Immature natural killer cell (primary cell): ENCODE measurements at regions not wholly inside any gene's neighbourhood (a gene's known extent, or its start where the extent isn't known, plus 50 kb on each side); places are given as distances from the start of the nearest gene placed in this dataset.

Source experiments
- DNase-seq, 3 donors: peaks; one replicate each; pipeline ENCODE4 v3.0.0; 2022; ENCODE audit warnings: mixed read lengths in 1 of 3
- H3K27ac Mint-ChIP-seq, 6 donors: one replicate each; pipeline ENCODE4 v1.8.0; 2020; ENCODE audit warnings: mixed read lengths in 6 of 6, mild to moderate bottlenecking in 5 of 6, inconsistent platforms in 4 of 6, moderate library complexity in 3 of 6
- H3K27me3 Mint-ChIP-seq, 3 donors: one replicate each; pipeline ENCODE4 v1.8.0; 2020 to 2021; ENCODE audit warnings: low read depth in 3 of 3, mild to moderate bottlenecking in 3 of 3, mixed read lengths in 3 of 3, moderate library complexity in 3 of 3, inconsistent platforms in 1 of 3
- H3K36me3 Mint-ChIP-seq, 3 donors: one replicate each; pipeline ENCODE4 v1.8.0; 2020; ENCODE audit warnings: mixed read lengths in 3 of 3, inconsistent platforms in 2 of 3, mild to moderate bottlenecking in 2 of 3
- H3K4me1 Mint-ChIP-seq, 2 donors: one replicate each; pipeline ENCODE4 v1.8.0; 2020; ENCODE audit warnings: inconsistent platforms in 2 of 2, mild to moderate bottlenecking in 2 of 2, mixed read lengths in 2 of 2, moderate library complexity in 1 of 2
- H3K4me3 Mint-ChIP-seq, 5 donors: one replicate each; pipeline ENCODE4 v1.8.0; 2020; ENCODE audit warnings: mild to moderate bottlenecking in 5 of 5, mixed read lengths in 5 of 5, inconsistent platforms in 3 of 5, moderate library complexity in 3 of 5
- H3K9me3 Mint-ChIP-seq, 6 donors: one replicate each; pipeline ENCODE4 v1.8.0; 2020; ENCODE audit warnings: mild to moderate bottlenecking in 6 of 6, mixed read lengths in 6 of 6, inconsistent platforms in 4 of 6, moderate library complexity in 3 of 6

GRCh38 chr12:77777274-77777673, 53.4 kb upstream of the NAV3 start:
- no peak for DNase-seq
- Mint-ChIP-seq H3K27me3 (no peaks in the 10 kb centered on the region), H3K4me3 (no peak overlapping the region), H3K4me1 (no peaks in the 10 kb centered on the region), H3K27ac (no peak overlapping the region), H3K9me3 (peaks cover 0 to 34% (median 6%) of the 10 kb centered on the region in 6 donors), H3K36me3 (no peaks in the 10 kb centered on the region)

DNA sequence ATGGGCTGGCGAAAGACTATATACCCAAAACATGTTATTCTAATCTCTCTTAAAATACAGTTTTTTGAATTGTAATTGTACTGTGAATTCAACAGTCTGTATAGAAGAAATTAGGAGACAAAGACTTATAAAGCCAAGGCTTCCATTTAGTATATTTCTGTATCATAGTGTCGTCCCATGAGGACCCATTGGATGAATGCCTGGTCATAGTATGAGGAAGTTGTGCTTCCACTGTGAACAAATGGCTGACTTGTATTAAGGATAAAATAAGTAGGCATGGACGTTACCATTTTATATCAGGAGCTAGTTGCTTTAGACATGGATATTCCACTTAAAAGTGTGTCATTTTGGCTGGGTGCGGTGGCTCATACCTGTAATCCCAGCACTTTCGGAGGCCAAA, 55.9 kb upstream of the NAV3 start:
- DNase-seq = no peak
- no peak overlapping the region for H3K4me3 Mint-ChIP-seq
- no peaks in the 10 kb centered on the region for H3K4me1 Mint-ChIP-seq
- no peak overlapping the region for H3K27ac Mint-ChIP-seq
- H3K36me3 Mint-ChIP-seq = no peaks in the 10 kb centered on the region
- no peaks in the 10 kb centered on the region for H3K27me3 Mint-ChIP-seq
- H3K9me3 Mint-ChIP-seq = peaks cover 2 to 26% (median 7%) of the 10 kb centered on the region in 6 donors

DNA sequence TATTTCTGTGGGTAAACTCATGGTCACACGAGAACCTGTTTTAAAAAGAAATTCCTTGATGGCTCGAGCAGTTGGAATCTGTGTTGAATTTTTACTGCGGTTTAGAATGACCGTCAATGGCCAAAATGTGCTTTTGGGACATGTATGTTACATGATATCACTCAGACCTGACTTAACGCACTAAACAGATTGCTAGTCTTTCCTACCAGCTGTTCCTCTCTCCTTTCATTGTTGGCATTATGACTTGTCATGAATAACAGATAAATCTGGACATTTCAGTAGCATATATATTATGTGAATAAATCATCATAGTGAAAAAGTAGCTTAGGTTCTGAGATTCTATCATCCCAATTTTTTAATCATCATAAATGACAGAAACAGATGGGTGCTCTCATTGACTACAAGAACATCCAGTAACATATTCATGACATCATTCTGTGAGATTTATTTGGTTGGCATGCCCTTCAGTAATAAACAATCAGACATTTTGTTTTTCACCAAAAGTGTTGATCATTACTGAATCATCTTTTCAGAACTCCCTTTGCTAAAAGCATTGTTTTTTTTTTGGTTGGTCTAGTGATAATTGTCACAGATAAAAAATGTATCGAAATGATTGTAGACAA, 57.9 kb upstream of the NAV3 start:
- no peak overlapping the region for H3K4me3 Mint-ChIP-seq
- H3K4me1 Mint-ChIP-seq = no peaks in the 10 kb centered on the region
- no peaks in the 10 kb centered on the region for H3K27me3 Mint-ChIP-seq
- DNase-seq = no peak
- H3K27ac Mint-ChIP-seq = no peak overlapping the region
- no peaks in the 10 kb centered on the region for H3K36me3 Mint-ChIP-seq
- peaks cover 2 to 33% (median 10%) of the 10 kb centered on the region in 6 donors for H3K9me3 Mint-ChIP-seq

DNA sequence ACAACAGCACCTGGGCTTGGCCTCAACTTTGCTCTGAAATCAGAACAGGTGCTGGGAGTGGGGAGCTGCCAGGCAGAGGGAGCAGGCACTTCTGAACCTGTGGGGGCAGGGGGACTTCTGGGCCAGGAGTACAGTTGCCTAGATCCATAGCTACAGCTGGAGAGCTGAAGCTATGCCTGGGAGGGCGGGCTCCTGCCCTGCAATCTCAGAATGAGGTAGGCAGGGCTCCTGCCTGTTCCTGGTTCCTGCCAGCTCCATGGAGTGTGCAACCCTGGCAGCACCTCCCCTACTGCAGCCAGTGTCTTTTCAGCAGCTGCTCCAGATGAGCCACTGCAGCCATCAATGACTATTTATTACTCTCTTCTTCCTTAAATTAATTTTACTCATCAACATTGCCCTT, 62.1 kb upstream of the NAV3 start:
- Mint-ChIP-seq H3K4me3 (no peak overlapping the region), H3K27me3 (no peaks in the 10 kb centered on the region), H3K27ac (no peak overlapping the region), H3K4me1 (no peaks in the 10 kb centered on the region), H3K36me3 (peaks cover 0 to 3% (median 0%) of the 10 kb centered on the region in 3 donors), H3K9me3 (peaks cover 10 to 33% (median 16%) of the 10 kb centered on the region in 6 donors)
- no peak for DNase-seq

DNA sequence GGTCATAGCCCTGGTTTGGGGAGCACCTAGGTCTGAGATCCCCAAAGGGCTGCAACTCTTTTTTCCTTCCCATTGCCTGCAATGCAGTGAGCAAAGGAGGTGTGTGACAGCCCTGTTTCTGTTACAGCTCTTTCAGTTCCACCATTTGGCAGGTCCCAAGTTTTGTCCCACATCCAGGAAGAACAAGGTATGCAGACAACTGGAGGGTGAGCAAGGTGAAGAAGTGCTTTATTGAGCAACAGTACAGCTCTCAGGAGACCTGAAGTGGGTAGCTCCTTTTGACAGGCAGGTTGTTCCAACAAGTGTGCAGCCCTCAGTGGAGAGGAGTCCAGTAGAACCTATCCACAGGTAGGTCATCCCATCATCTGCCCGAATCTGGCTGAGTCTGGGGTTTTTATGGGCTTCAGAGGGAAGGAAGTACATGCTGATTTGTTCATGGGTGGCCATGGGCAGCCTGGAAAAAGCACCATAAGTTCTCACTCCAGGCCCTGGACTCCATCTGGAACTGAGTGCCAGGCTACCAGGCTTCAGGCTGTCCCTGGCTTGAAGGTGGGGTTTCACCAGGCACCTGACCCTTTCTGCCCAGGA, 62.8 kb upstream of the NAV3 start:
- DNase-seq = no peak
- peaks cover 10 to 29% (median 17%) of the 10 kb centered on the region in 6 donors for H3K9me3 Mint-ChIP-seq
- no peak overlapping the region for H3K27ac Mint-ChIP-seq
- no peak overlapping the region for H3K4me3 Mint-ChIP-seq
- H3K27me3 Mint-ChIP-seq = no peaks in the 10 kb centered on the region
- peaks cover 0 to 3% (median 0%) of the 10 kb centered on the region in 3 donors for H3K36me3 Mint-ChIP-seq
- no peaks in the 10 kb centered on the region for H3K4me1 Mint-ChIP-seq

- no peak for DNase-seq
- Mint-ChIP-seq H3K27ac (no peak overlapping the region), H3K9me3 (peaks cover 10 to 29% (median 16%) of the 10 kb centered on the region in 6 donors), H3K36me3 (peaks cover 0 to 3% (median 0%) of the 10 kb centered on the region in 3 donors), H3K27me3 (no peaks in the 10 kb centered on the region), H3K4me3 (no peak overlapping the region), H3K4me1 (no peaks in the 10 kb centered on the region)
These were observed 63.4 kb upstream of the NAV3 start for GRCh38 chr12:77767335-77767734.

DNA sequence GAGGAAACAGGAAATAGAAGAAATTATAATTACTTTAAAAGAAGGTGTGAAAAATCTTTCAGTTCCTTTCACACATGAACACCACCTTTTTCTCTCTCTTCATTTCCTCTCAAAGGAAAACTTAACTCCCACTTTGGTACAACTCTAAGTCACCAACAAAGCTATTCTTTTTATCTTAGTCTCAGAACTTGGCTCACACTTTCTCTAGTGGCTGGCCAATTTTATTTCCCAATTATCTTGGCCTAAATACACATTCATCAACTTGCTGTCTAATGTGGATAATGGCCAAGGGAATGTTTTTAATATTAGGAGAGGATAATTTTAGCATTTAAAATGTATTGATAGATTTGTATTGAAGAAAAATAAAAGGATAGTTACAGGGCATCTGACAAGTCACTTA, 64.5 kb upstream of the NAV3 start:
- Mint-ChIP-seq H3K36me3 (peaks cover 0 to 3% (median 0%) of the 10 kb centered on the region in 3 donors), H3K27ac (no peak overlapping the region), H3K4me1 (no peaks in the 10 kb centered on the region), H3K27me3 (no peaks in the 10 kb centered on the region), H3K9me3 (peaks cover 10 to 34% (median 22%) of the 10 kb centered on the region in 6 donors), H3K4me3 (no peak overlapping the region)
- no peak for DNase-seq

GRCh38 chr12:77761286-77761685, 69.4 kb upstream of the NAV3 start:
- H3K4me1 Mint-ChIP-seq = no peaks in the 10 kb centered on the region
- peaks cover 2 to 40% (median 28%) of the 10 kb centered on the region in 6 donors for H3K9me3 Mint-ChIP-seq

GRCh38 chr12:77760271-77761025, 70.2 kb upstream of the NAV3 start:
- H3K27ac Mint-ChIP-seq = no peak overlapping the region
- no peaks in the 10 kb centered on the region for H3K36me3 Mint-ChIP-seq
- H3K27me3 Mint-ChIP-seq = peaks cover 0 to 3% (median 0%) of the 10 kb centered on the region in 3 donors
- H3K9me3 Mint-ChIP-seq = peaks cover 0 to 33% (median 25%) of the 10 kb centered on the region in 6 donors
- H3K4me1 Mint-ChIP-seq = no peaks in the 10 kb centered on the region
- H3K4me3 Mint-ChIP-seq = no peak overlapping the region
- DNase-seq = no peak

More at GRCh38 chr12:77761286-77761685, 69.4 kb upstream of the NAV3 start:
- H3K4me3 Mint-ChIP-seq = no peak overlapping the region
- no peak overlapping the region for H3K27ac Mint-ChIP-seq
- no peak for DNase-seq
- H3K36me3 Mint-ChIP-seq = peaks cover 0 to 3% (median 0%) of the 10 kb centered on the region in 3 donors
- H3K27me3 Mint-ChIP-seq = no peaks in the 10 kb centered on the region

DNA sequence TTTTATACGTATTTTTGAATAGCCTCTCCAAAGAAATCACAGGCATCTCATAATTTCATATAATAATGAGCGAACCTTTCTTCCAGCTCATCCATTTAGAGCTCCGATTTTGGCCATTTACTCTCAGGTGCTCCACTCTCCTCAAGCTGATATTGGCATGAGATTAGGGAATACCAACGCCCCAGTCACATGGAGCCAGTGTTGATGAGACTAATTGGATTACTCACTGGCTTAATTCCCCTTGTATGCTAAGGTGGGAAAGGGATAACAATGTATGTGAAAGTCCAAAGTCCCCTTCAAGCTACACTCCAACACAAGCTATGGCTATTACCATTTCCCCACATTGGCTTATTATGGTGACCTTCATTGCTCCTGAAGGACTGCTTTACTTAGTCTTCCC, 76.6 kb upstream of the NAV3 start:
- Mint-ChIP-seq H3K9me3 (peaks cover 2 to 13% (median 8%) of the 10 kb centered on the region in 6 donors), H3K36me3 (no peaks in the 10 kb centered on the region), H3K27me3 (peaks cover 0 to 3% (median 0%) of the 10 kb centered on the region in 3 donors), H3K4me1 (no peaks in the 10 kb centered on the region), H3K27ac (no peak overlapping the region), H3K4me3 (no peak overlapping the region)
- DNase-seq = no peak

DNA sequence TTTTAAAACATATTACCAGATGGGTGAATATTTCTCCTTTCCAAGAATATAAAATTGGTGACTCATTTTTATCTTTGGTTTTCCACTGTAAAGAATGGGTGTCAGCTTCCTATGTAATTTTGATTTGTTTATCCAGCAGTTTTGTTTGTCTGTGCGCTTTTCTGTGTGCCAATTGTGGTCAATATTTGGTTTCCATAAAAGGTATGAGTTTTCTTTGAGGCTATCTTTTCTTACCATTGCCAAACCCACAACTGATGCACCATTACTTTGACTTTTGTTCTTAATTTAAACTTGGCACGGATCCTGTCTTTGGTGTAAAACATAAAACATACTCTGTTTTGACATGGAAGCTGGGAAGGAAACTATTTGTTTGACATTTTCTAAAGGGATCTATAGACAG, 78.8 kb upstream of the NAV3 start:
- no peak overlapping the region for H3K27ac Mint-ChIP-seq
- peaks cover 0 to 5% (median 0%) of the 10 kb centered on the region in 3 donors for H3K27me3 Mint-ChIP-seq
- no peak for DNase-seq

DNA sequence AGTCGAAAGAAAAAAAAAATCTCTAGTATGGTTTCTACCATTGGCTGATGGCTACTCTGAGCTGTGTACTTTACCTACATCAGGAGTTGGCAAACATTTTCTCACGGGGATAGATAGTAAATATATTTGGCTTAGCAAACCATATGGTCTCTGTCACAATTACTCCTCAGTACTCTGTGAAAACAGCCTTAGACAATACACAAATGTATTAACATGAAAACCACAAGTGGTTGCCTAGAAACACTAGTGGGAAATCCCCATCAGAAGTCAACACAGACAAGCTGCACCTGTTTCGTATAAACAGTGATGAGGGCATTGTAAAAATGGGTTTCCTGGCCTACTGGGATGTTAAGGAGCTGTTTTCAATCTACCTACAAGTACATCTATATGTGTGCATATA, 84.6 kb upstream of the NAV3 start:
- Mint-ChIP-seq H3K27me3 (peaks cover 0 to 2% (median 0%) of the 10 kb centered on the region in 3 donors), H3K27ac (no peak overlapping the region), H3K9me3 (peaks cover 2 to 20% (median 11%) of the 10 kb centered on the region in 6 donors), H3K36me3 (no peaks in the 10 kb centered on the region), H3K4me1 (no peaks in the 10 kb centered on the region), H3K4me3 (no peak overlapping the region)
- no peak for DNase-seq

More for the DNA sequence above, 78.8 kb upstream of the NAV3 start:
- Mint-ChIP-seq H3K9me3 (peaks cover 2 to 17% (median 6%) of the 10 kb centered on the region in 6 donors), H3K36me3 (no peaks in the 10 kb centered on the region), H3K4me3 (no peak overlapping the region), H3K4me1 (no peaks in the 10 kb centered on the region)

- Mint-ChIP-seq H3K27me3 (peaks cover 0 to 2% (median 0%) of the 10 kb centered on the region in 3 donors), H3K4me1 (no peaks in the 10 kb centered on the region), H3K4me3 (no peak overlapping the region), H3K9me3 (peaks cover 2 to 22% (median 11%) of the 10 kb centered on the region in 6 donors), H3K36me3 (no peaks in the 10 kb centered on the region), H3K27ac (no peak overlapping the region)
- no peak for DNase-seq
These were observed 85.1 kb upstream of the NAV3 start for GRCh38 chr12:77745624-77746023.

GRCh38 chr12:77742631-77743030, 88.1 kb upstream of the NAV3 start:
- DNase-seq = no peak
- Mint-ChIP-seq H3K27me3 (no peaks in the 10 kb centered on the region), H3K9me3 (peaks cover 3 to 34% (median 9%) of the 10 kb centered on the region in 6 donors), H3K4me3 (no peak overlapping the region), H3K36me3 (no peaks in the 10 kb centered on the region), H3K4me1 (no peaks in the 10 kb centered on the region), H3K27ac (no peak overlapping the region)
